GM12891 (cell line): ENCODE measurements at regions not wholly inside any gene's neighbourhood (a gene's known extent, or its start where the extent isn't known, plus 50 kb on each side); places are given as distances from the start of the nearest gene placed in this dataset.

ENCODE experiments used
- PAX5 ChIP-seq: IDR thresholded peaks from 2 replicates; pipeline ENCODE4 v1.6.1; 2011; ENCODE audit warnings: low read length, moderate library complexity, mild to moderate bottlenecking; ENCODE audit not compliant: insufficient read depth, severe bottlenecking
- POLR2A ChIP-seq: IDR thresholded peaks from 2 replicates; pipeline ENCODE4 v1.6.1; 2011; ENCODE audit warnings: low read depth, low read length, control low read depth
- POLR2AphosphoS5 ChIP-seq: IDR thresholded peaks from 2 replicates; pipeline ENCODE4 v1.6.1; 2011; ENCODE audit warnings: low read depth, low read length, control low read depth
- POU2F2 ChIP-seq: IDR thresholded peaks from 2 replicates; pipeline ENCODE4 v1.6.1; 2011; ENCODE audit warnings: low read depth, mild to moderate bottlenecking, control low read depth, low read length, moderate library complexity
- SPI1 ChIP-seq: IDR thresholded peaks from 2 replicates; pipeline ENCODE4 v1.6.1; 2011; ENCODE audit warnings: low read depth, low read length, control low read depth
- TAF1 ChIP-seq: IDR thresholded peaks from 2 replicates; pipeline ENCODE4 v1.6.1; 2011; ENCODE audit warnings: low read depth, low read length, control low read depth

GRCh38 chr9:22208846-22209585, 199.9 kb upstream of the CDKN2B start:
- TF ChIP-seq POLR2A (no peak), POLR2AphosphoS5 (no peak), TAF1 (no peak), PAX5 (no peak), SPI1 (no peak), POU2F2 (no peak)
